NB4 (cell line): ENCODE measurements at regions not wholly inside any gene's neighbourhood (a gene's known extent, or its start where the extent isn't known, plus 50 kb on each side); places are given as distances from the start of the nearest gene placed in this dataset.

Source experiments
- DNase-seq: peaks from one replicate; pipeline ENCODE4 v3.0.0; 2010; ENCODE audit warnings: low read depth
- H3K4me3 ChIP-seq: one replicate; pipeline ENCODE4 v1.5.1; 2011; ENCODE audit warnings: mild to moderate bottlenecking, low read depth, low read length, moderate library complexity
- CTCF ChIP-seq: IDR thresholded peaks from one replicate; pipeline ENCODE4 v1.5.1; 2012; ENCODE audit warnings: low read depth, low read length
- MAX ChIP-seq: IDR thresholded peaks from 2 replicates; pipeline ENCODE4 v1.6.1; 2011; ENCODE audit warnings: low read depth, low read length
- MYC ChIP-seq: IDR thresholded peaks from 2 replicates; pipeline ENCODE4 v1.6.1; 2011; ENCODE audit warnings: low read depth, low read length
- POLR2A ChIP-seq: IDR thresholded peaks from 2 replicates; pipeline ENCODE4 v1.6.1; 2011; ENCODE audit warnings: mild to moderate bottlenecking; ENCODE audit not compliant: insufficient read length; ENCODE audit errors: extremely low read depth

GRCh38 chr3:106184540-106185457, 316.0 kb upstream of the CBLB start:
- no peak overlapping the region for H3K4me3 ChIP-seq
- DNase-seq = no peak
- TF ChIP-seq POLR2A (no peak), MYC (no peak), MAX (no peak), CTCF (no peak)

- H3K4me3 ChIP-seq = no peak overlapping the region
- no peak for DNase-seq
- TF ChIP-seq CTCF = no peak
- TF ChIP-seq MYC = no peak
- no peak for TF ChIP-seq POLR2A
- no peak for TF ChIP-seq MAX
Measured at GRCh38 chr3:106185949-106186348, 317.1 kb upstream of the CBLB start.

GRCh38 chr3:106190296-106190695, 321.5 kb upstream of the CBLB start:
- no peak for DNase-seq
- no peak overlapping the region for H3K4me3 ChIP-seq
- TF ChIP-seq MAX (no peak), CTCF (no peak), MYC (no peak), POLR2A (no peak)

- TF ChIP-seq CTCF (no peak), MYC (no peak), POLR2A (no peak), MAX (no peak)
- H3K4me3 ChIP-seq = no peak overlapping the region
- no peak for DNase-seq
Measured at GRCh38 chr3:106191211-106191610, 322.4 kb upstream of the CBLB start.

- no peak for DNase-seq
- no peak overlapping the region for H3K4me3 ChIP-seq
- no peak for TF ChIP-seq POLR2A
- no peak for TF ChIP-seq CTCF
- no peak for TF ChIP-seq MAX
- no peak for TF ChIP-seq MYC
Measured at GRCh38 chr3:106191913-106192312, 323.1 kb upstream of the CBLB start.
